HG02970 (cell line): ENCODE measurements at regions not wholly inside any gene's neighbourhood (a gene's known extent, or its start where the extent isn't known, plus 50 kb on each side); places are given as distances from the start of the nearest gene placed in this dataset.

ENCODE experiments used
- ATAC-seq: cut with Tn5 transposase; IDR thresholded peaks from one replicate; pipeline ENCODE4 v1.9.1; 2021; ENCODE audit warnings: mild to moderate bottlenecking, moderate library complexity, moderate number of reproducible peaks; ENCODE audit not compliant: unreplicated experiment, low FRiP score

DNA sequence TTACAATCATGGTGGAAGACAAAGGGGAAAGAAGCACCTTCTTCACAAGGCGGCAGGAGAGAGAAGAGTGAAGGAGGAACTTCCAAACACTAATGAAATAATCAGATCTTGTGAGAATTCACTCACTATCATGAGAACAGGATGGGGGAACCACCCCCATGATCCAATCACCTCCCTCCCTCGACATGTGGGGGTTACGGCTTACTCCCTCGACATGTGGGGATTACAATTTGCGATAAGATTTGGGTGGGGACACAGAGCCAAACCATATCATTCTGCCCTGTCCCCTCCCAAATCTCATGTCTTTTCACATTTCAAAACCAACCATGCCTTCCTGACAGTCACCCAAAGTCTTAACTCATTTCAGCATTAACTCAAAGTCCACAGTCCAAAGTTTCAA, 88.7 kb upstream of the PGRMC2 start:
- no peak for ATAC-seq

DNA sequence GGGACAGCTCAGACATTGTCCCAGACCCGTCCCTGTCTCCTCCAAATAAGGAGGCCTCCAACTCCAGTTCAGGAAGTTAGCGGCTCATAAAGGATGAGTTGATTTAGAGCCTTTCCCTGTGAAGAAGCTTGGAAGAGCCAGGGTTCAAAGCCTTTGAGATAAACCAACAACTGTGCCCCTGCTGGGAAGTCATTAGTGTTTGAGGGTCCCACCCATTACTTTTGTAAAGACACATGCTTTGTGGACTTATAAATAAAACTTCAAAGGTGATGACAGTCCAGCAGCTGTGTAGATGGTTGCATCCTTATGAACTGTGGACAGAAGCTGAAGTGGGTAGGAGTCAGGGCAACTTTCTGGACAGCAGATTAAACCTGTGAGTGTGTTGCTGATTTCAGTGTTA, 86.0 kb upstream of the PGRMC2 start:
- ATAC-seq = no peak

DNA sequence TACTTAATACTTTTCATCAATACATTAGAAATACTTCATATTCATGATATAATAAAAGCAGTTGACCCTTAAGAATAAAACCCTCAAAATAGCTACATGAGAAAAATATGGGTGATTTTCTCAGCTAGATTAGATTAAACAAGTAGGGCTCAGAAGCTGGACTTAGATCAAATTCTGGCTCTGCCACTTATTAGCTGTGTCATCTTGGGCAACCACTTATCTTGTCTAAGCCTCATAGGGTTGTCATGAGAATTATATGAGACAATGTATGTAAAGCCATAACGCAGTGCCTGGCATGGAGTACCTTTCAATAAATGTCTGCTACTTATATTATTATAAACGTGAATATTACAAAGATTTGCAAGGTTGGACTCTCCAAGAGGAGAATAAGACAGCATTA, 84.3 kb upstream of the PGRMC2 start:
- ATAC-seq = no peak

DNA sequence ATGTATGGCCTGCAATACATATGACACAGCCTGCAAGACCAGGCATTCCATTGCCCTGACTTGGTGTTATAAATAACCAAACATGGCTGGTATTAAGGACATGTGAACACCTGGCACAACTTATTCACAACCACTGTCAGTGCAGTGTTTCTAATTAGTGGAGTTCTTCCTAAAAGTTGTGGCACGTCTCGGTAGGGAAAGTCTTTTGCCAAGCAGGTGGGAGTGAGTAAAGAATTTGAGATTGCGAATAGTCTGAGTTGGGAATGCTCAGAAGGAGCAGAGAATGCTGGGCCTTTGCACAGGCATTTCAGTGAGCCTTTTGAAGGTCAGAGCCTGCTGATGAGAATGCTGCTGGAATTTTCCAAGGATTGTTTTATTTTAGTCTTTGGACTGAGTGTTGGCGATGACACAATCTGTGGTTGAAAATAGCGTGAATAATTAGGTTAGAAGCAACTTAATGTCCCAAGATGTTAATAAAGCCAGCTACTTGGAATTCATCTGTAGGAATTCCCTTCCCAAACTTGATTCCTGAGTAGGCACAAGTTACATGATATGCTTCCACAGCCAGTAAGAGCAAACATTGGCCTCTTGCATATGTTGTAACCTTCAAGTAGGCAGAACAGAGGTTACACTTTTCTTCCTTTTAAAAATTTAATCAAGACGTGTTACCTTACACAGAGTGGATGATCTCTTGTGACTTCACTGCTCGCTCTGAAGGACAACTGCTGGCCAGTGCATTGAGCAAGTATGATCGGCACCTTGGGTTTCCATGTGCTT, 83.6 kb upstream of the PGRMC2 start:
- ATAC-seq = no peak

DNA sequence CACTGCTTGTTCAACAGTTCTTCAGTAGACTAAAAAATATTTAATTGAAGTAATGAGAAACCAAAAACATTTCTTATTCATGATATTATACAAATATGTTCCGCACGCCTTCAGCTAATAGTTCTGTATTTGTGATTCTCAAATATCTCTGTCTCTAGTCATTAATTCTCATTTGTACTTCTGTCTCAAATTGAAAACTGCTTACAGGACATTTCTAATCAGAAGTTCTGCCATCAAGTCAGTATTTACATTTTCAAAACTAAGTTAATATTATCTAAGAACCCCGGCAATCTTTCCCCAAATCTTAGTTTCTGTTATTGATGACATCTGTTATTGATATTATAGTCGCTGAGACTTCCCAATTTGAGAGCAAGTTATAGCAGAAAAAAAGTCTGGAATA, 78.6 kb upstream of the PGRMC2 start:
- ATAC-seq = no peak

DNA sequence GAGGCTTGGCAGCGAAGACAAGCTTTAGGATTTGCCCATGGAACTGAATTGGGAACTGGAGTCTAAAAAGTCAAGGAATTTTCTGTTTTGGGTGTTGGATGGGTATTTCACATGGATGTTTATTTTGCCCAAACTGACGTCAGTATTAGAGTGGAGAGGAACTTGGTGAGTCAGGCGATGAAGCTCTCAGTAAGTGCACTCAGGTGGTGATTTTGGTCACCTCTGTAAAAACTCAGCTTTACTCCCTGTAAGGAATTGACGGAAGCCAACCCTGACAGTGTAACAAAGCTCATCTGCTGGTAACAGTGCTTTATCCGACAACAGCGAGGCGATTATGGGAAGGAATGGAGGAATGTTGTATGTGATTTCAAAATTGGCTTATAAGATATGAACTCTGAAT, 77.0 kb upstream of the PGRMC2 start:
- no peak for ATAC-seq

DNA sequence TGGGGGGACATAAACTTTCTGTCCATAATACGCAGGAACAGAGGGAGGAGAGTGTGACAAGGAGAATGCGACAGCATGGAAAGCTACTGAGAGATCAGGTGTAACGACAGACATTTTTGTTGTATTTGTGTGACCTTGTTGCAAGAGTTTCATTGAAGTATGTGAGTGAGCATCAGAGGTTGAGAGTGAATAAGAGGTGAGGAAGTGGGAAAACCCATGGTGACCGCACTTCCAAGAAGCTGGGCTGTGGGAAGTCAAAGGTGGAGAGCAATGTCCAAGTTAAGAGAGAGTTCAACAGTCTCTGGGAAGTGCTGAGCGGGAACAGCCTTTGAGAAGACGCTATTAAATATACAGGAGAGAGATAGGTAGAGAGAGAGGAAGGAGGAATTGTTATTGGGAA, 76.4 kb upstream of the PGRMC2 start:
- no peak for ATAC-seq

DNA sequence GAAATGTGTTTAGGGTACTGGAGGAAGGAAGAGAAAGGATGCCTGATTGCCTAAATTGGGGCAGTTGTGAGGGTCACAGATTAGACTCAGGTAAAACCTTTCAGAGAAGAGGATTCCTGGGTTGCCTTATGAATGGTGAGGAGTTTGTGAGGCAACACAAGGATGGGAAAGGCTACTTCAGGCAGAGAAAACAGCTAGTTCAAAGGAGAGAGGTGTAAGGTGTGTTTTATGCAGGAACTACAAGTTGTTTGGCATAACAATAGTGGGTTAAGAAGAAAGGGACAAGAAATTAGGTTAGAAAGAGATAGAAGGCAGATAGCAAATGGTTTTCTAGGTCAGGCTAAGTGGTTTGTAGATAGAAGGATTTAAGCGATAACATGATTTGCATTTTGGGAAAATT, 75.1 kb upstream of the PGRMC2 start:
- no peak for ATAC-seq

DNA sequence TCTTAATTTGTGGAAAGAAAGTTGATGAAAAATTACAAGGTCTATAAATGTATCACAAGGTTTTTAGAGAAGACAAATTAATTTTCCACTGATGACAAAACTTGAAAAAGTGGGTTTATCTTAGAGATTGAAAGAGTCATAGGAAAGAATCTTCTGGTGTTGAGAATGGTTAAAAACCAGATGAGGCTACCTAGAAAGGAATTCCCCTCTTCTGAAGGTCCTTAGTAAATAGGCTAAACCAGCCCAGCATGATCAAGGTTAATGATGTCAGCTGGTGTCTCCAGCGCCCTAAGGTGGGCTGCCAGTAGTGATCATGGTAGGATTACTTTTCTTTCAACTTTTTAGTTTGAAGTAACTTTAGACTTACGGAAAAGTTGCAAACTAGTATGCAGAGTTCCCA, 71.8 kb upstream of the PGRMC2 start:
- ATAC-seq = no peak

DNA sequence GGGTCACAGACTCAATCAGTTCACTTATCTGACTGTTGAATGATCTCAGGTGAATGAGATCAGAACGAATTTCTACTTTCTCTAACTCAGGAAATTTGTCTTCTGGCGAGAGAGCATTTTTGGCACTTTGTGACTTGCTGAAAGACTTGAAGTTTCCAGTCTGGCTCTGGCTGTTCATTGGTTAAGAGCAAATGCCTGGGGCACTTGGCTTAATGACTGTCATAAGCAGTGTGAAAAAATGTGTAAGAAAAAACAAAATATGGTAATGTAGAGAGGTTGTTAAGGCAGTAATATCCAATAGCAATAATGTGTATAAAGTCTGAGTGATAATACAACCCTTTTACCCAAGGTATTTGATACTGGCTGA, 71.3 kb upstream of the PGRMC2 start:
- ATAC-seq = no peak

DNA sequence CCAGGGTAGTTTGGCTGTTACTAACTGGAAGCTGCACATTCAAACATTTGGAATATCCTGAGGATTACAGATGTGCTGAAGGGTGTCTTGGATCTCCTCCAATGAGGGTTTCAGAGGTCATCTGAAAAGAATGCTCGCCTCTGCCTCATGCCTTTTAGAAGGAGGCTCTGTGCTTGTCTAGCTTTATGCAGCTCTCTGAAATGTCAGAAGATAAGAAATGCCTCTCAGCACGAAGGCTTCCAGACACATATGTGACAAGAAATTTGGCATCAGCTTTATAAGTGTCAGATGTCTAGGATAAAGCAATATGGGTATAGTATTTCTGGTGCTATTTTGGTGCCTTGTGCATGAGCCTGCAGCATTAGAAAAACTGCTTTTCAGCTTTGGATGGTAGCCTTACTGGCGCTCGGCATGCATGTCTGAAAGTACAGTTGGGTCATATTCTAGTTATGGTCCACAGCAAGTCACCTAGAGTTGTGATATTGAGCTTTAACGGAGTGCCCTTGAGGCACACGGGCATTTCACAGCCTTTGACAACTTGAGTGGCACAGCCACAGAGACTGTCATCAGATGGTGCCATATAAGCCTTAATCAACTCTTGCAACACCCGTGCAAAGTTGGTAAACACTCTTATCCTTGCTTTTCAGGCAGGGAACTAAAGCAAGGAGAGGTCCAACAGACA, 70.8 kb upstream of the PGRMC2 start:
- no peak for ATAC-seq

DNA sequence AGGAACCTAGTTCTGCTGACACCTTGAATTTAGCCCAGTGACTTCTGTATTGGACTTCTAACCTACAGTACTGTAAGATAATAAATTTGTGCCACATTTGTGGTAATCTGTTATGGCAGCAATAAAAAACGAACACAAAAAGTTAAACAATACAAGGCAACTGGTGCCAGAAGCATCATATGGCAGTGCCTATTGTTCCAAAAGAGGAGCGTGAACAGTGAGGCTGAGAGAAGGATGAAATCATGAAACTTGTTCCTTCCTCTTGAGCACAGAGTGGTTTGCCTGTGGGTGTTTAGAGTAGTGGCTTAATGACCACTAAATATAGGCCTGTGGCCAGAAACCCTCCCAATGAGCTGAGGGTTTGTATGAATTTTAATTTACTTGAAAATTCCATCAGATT, 69.7 kb upstream of the PGRMC2 start:
- ATAC-seq = no peak

DNA sequence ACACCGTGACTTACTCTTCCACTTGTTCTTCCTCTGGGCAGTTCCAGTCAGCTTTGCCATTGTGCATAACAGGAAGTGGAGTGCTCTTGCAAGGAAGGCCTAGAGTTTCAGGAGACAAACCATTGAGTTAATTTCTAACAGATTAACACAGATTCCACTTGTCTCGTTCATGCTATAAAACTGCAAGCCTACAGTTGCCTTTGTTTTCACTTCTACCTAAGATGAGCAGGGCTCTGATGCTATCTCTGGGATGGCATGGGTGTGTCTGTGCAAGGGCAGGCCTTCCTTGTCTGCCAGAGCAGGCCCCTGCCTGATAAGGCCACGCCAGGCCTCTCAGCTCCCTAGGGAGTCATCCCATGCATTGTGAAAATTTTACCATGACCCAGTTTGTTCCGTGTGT, 67.7 kb upstream of the PGRMC2 start:
- ATAC-seq = no peak

DNA sequence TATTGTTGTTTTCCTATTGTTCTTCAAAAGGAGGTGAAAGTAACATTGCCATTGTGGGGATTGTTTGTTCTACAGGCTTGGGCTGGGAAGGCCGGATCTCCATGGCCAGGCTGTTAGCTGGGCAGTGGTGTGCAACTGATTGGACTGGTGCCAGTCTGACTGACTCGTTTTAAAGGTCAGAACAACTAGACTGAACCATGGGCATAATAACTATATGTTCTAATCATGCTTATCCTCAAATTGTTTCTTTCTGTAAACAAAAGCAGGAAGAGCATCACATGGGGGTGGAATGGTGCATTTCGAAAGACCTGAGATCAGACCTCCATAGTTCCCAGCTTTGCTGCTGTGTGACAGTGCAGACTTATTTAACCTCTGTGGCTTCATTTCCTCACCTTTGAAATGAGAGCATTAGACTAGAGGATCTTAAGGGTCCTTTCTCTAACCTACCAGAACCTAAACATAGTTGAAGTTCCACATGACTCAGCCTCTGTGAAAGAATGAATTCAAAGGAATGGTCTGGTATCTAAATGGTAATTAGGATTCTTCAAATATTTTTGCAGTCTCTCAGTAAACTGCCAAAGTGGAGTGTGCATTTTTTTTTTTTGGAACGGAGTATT, 66.7 kb upstream of the PGRMC2 start:
- ATAC-seq = no peak

DNA sequence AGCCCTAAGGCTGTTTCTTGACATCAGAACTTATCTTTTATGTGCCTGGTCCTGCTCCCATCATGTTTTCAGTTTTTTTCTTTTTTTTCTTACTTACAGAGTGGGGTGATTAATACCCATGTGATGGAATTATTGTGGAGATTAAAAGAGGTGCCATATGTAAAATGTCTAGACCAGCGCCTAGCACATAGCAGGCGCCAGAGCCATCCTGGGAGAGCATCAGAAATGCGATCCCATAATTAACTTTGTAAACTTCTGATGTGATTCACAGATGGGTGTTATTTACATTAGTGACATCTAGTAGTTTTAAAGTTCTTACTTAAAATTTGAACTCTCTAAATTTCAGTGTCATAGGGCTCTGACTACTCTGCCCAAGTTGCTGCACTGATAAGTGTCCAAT, 66.2 kb upstream of the PGRMC2 start:
- no peak for ATAC-seq

DNA sequence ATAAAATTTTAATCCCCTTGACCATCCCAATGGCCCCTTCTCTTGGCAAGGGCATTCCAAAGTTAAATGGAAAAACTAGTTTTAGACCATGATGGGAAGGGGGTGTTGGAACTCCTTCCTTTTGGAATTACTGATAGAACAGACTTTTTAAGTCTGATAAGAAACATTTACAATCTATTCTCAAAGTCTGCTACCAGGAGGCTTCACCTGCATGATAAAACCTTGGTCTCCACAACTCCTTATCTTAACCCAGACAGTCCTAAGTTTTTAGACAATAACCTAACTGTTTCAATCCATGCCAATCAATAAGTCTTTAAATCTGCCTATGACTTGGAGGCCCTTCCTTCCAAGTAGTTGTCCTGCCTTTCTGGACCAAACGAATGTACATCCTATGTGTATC, 63.9 kb upstream of the PGRMC2 start:
- ATAC-seq = no peak

DNA sequence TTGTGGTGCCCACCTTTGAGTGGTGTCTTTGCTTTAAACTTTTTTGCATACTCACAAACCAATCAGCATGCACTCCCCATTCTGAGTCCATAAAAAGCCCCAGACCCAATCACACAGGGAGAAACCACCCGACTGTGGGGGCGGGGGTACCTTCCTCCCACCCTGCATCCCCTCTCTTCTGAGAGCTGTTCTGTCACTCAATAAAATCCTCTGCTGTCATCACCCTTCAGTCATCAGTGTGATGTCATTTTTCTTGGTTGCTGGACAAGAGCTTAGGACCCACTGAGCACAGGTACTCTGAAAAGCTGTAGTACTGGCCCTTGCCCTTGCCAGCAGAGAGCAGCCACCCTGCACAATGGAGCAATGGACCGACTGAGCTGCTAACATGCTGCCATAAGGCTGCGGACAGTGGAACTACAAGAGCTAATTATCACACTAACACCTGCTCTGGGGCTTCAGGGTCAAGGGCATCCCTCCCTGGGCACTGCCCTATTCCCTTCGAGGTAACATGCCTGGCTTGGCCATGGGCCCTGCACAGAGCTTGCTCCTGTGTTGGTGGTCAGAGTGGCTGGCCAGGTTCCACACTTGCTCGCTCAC, 62.9 kb upstream of the PGRMC2 start:
- ATAC-seq = no peak

DNA sequence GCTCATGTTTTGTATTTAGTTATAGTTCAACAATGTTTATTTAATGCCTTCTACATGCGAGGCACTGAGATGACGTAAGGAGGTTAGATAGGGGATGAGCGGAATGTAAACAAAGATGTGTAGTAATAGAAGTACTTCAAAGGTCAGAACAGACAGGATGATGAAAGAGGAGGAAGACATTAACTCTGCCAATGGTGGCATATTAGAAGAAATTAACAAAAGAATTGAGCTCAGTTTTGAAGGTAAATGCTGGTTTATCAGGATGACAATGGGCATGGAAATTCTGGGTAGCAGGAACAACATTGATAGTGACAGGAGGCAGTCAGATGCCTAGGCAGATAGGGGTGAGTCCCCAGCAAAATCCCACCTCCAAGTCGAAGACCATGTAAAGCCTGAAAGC, 62.3 kb upstream of the PGRMC2 start:
- ATAC-seq = no peak

DNA sequence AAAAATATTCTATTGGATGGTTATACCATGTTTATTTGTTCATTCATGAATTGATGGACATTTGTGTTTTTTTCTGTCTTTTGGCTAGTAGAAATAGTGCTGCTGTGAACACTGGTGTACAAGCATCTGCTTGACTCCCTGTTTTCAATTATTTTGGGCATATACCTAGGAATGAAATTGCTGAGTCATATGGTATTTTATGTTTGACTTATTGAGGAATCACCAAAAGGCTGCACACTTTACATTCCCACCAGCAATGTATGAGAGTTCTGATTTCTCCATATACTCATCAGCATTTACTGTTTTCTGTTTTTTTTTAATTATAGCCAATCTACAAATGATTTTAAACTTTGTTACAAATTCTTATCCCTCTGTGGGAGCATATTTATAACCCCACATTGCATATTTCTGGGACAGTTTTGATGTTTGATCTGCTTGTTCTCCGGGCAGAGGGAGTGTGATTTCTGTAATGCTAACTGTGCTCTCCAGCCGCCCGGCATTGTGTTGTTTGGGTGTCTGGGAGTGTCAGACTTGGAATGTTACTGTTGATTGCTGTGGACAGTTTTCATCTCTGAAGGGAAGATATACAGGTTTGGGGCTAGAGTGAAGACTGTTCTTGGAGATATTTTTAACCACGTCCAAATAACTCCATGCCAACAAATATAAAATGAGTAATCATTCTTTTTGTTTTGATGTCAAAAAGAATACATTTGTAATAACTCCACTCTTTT, 60.5 kb upstream of the PGRMC2 start:
- ATAC-seq = no peak

DNA sequence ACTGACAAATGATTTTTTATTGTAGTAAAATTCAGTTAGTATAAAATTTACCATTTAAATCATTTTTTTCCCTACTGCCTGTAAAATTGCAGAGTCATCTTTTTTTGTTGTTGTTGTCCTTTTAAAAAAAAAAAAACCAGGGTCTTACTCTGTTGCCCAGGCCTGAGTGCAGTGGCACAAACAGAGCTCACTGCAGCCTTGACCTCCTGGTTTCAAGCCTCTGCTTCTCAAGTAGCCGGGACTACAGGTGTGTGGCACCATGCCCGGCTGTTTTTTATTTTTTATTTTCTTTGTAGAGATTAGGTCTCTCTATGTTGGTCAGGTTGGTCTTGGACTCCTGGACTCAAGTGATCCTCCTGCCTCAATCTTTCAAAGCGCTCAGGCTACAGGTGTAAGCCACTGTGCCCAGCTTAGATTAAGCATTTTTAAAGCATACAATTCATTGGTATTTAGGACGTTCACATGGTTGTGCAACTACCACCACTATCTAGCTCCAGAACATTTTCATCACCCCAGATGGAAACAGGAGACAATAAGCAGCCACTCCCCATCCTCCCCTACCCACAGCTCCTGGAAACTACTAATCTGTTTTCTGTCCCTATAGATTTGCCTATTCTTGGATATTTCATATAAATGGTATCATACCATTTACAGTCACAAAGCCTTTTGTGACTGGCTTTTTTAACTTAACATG, 59.7 kb upstream of the PGRMC2 start:
- no peak for ATAC-seq
